ENCODE measurements at regions not wholly inside any gene's neighbourhood (a gene's known extent, or its start where the extent isn't known, plus 50 kb on each side); places are given as distances from the start of the nearest gene placed in this dataset.
A peak's percentile ranks its signal among the peaks of the same experiment; 100 is the strongest.
"Not testable (repeated sequence)": the region's sequence is repeated elsewhere in the genome, so short reads cannot be mapped to it uniquely, and the experiment has no call there.

GRCh38 chr2:91765018-91765754, 3073.7 kb downstream of the RPIA start:
- H3K27ac ChIP-seq; H3K4me1 ChIP-seq; DNase-seq; H3K36me3 ChIP-seq; intact Hi-C loops (cut with DNase I); H3K27me3 ChIP-seq; ATAC-seq; H3K4me3 ChIP-seq; H3K9me3 ChIP-seq: not testable (repeated sequence)
- 80% methylated on average over 1 of the region's 7 CpGs for WGBS (ENCODE audit: insufficient coverage, low coverage, low lambda C conversion rate, missing lambda C conversion rate)

DNA sequence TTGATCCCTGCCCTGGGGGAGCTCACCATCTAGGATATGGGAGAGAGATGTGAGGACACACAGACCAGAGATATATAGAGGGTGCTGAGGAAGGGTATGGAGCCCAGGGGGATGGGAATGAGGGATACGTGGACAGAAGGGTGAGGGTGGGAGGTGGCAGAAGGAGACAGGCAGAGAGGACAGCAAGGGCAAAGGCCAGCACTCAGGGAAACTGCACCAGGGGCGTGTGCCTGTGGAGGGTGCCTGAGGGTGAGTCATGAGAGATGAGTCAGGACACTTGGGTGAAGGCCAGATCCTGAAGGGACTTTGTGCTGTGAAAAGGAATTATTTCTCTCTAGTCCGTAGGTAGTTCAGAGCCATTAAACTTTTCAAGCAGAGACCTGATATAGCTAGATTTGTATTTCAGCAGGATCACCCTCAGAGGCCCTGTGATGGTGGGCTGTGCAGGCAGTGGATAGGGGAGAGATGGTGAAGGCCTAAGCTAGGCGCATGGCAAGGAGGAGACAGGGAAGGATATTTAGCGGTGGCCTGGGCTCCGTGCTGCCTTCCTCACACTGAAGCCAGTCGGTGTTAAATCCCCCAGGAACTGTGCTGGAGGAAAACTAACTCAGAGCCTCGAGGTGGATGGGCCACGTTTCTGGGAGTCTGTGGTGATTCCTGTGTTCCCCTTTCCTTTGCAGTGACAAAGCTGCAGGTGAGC, 3075.0 kb downstream of the RPIA start:
- H3K4me1 ChIP-seq; H3K36me3 ChIP-seq; intact Hi-C loops (cut with DNase I); H3K9me3 ChIP-seq; H3K27ac ChIP-seq; H3K27me3 ChIP-seq; H3K4me3 ChIP-seq: not testable (repeated sequence)
- peak in 1 of 3 donors; percentile 62 for DNase-seq
- ATAC-seq: peak; percentile 52 to 98 (median 82)
- 46% methylated on average over 5 of the region's 9 CpGs for WGBS (ENCODE audit: insufficient coverage, low coverage, low lambda C conversion rate, missing lambda C conversion rate)

DNA sequence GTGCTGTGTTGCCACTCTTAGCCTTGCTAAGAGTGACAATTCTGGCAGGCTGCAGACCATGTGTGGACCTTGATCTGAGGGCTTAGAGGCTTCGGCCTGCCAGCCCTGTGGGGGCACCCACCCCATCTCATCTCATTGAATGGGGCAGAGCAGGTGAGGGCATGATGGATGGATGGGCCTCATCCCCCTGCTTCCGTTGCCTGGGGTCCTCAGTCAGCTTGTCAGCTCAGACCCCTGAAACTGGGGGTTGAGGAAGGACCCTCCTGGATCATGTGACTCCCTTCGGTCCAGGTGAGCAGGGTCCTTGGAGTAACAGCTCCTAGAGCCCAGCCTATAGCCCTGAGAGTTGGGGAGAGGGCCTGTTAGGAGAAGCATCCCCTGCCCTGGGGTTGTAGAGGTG, 3076.8 kb downstream of the RPIA start:
- H3K27ac ChIP-seq; H3K27me3 ChIP-seq; H3K4me1 ChIP-seq; ATAC-seq; H3K36me3 ChIP-seq; DNase-seq; H3K4me3 ChIP-seq; H3K9me3 ChIP-seq; intact Hi-C loops (cut with DNase I): not testable (repeated sequence)
- WGBS (ENCODE audit: insufficient coverage, low coverage, low lambda C conversion rate, missing lambda C conversion rate): 14% methylated on average over 2 of the region's 3 CpGs

- H3K9me3 ChIP-seq; DNase-seq; intact Hi-C loops (cut with DNase I); ATAC-seq; H3K27me3 ChIP-seq; H3K4me3 ChIP-seq; H3K27ac ChIP-seq; H3K36me3 ChIP-seq; H3K4me1 ChIP-seq: not testable (repeated sequence)
- WGBS (ENCODE audit: insufficient coverage, low coverage, low lambda C conversion rate, missing lambda C conversion rate): 66% methylated on average over 4 of the region's 9 CpGs
Observed at GRCh38 chr2:91768997-91769396, 3077.5 kb downstream of the RPIA start.

DNA sequence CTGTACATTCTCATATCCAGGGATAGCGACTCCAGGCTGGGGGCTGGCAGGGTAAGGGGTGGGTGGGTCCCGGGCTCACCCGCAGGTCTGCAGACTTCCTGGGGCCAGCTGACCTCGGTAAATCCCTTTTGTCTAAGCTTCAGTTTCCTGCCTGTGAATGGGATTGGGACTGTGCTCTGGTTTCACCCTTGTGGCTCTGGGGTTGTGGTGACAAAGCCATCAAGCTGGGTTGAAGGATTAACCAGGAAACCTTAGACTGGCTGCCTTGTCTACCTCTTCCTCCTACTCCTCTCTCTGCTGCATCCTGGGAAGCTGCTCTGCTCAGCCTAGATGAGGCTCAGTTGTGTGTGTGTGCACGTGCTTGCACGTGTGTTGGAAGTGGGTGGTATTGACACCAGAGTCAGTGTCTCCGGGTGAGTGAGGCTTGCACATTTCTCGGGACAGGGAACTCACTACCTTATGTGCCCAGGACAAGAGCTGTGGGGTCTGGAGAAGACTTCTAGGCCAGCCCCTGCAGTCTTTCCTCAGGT, 3078.6 kb downstream of the RPIA start:
- DNase-seq; intact Hi-C loops (cut with DNase I); H3K27ac ChIP-seq; H3K4me3 ChIP-seq; H3K9me3 ChIP-seq; H3K27me3 ChIP-seq; H3K36me3 ChIP-seq; H3K4me1 ChIP-seq: not testable (repeated sequence)
- WGBS (ENCODE audit: insufficient coverage, low coverage, low lambda C conversion rate, missing lambda C conversion rate): 60% methylated on average over 1 of the region's 8 CpGs
- ATAC-seq: peak in 1 of 4 donors; percentile 20

- intact Hi-C loops (cut with DNase I); H3K36me3 ChIP-seq; H3K27ac ChIP-seq; H3K27me3 ChIP-seq; H3K4me3 ChIP-seq; DNase-seq; ATAC-seq; H3K9me3 ChIP-seq; H3K4me1 ChIP-seq: not testable (repeated sequence)
- WGBS (ENCODE audit: insufficient coverage, low coverage, low lambda C conversion rate, missing lambda C conversion rate): no CpG with 5 or more reads among the region's 4 CpGs
Observed at GRCh38 chr2:91771604-91772003, 3080.1 kb downstream of the RPIA start.

DNA sequence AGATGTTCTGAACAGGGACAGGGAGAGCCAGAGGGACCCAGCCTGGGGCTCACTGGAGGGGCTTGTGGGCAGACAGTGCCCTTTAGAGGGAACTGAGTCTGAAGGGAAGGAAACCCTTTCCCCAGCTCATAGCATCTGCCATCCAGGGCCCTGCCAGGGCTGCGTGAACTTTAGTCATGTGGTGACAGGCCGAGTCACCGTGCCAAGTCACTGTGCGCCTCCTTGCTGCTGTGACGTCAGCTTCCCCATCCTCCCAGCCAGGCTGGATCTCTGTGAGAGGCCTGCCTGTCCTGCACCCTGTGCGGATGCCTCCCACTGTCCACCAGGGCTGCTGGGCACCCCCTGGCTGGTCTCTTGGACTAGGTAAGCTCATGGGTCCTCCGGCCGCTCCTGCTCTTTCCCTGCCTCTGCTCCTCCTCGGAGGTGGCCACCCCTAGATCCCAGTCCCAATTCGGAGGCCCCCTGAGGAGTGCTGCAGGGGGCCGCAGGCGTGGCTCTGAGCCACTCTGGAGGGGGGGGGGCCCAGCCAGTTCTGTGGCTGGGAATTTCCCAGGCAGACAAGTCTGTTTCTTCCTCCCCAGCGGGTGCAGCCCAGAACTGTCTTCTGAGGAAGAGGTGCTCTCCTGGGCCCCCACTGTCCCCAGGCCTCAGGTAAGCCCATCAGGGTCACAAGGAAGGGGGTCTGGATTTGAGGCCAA, 3080.9 kb downstream of the RPIA start:
- not testable (repeated sequence) for H3K27ac ChIP-seq
- WGBS (ENCODE audit: insufficient coverage, low coverage, low lambda C conversion rate, missing lambda C conversion rate): 18% methylated on average over 2 of the region's 13 CpGs

DNA sequence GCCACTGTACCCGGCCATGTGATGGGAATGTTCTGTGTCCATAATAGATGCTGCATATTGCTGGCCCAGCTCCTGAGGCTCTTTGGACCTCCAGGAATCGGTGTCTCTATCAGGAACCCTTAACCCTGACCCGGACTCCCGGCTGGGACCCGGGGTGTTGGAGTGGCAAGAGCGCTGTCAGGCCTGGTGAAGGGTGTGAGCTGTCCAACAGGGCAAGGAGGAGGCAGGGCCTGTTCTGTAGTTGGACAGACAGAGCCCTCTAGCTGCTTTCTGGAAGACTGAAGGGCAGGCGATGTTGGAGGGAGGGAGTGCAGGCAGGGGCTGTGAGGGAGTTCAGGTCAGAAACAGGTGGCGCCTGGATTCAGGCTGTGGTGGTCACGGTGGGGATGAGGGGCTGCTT, 3082.3 kb downstream of the RPIA start:
- ATAC-seq; H3K9me3 ChIP-seq; H3K4me1 ChIP-seq; H3K4me3 ChIP-seq; DNase-seq; H3K36me3 ChIP-seq; H3K27me3 ChIP-seq; intact Hi-C loops (cut with DNase I); H3K27ac ChIP-seq: not testable (repeated sequence)
- no CpG with 5 or more reads among the region's 9 CpGs for WGBS (ENCODE audit: insufficient coverage, low coverage, low lambda C conversion rate, missing lambda C conversion rate)

More for the DNA sequence above, 3080.9 kb downstream of the RPIA start:
- H3K4me1 ChIP-seq; H3K4me3 ChIP-seq; H3K27me3 ChIP-seq; intact Hi-C loops (cut with DNase I); H3K36me3 ChIP-seq; H3K9me3 ChIP-seq: not testable (repeated sequence)
- peak; percentile 23 to 85 (median 45) for ATAC-seq
- peak in 1 of 3 donors; percentile 31 for DNase-seq

DNA sequence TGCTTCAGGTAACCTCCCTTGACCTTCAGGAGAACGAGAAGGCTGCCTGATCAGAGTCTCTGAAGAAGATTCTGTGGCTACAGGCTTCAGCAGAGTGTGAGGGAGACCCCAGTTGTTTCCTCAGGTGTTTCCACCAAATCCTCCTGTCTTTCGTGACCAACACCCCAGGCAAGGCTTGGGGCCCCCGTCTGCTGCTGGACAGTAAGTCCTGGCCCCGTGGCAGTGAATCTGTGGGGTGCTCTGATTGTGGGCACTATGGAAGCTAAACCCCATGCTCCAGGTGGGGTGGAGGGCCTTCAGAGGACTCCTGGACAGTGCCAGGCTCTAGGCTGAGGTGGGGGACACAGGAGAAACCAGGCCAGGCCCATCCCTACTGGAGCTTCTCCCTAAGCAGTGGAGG, 3083.7 kb downstream of the RPIA start:
- H3K27me3 ChIP-seq; H3K36me3 ChIP-seq; H3K27ac ChIP-seq; intact Hi-C loops (cut with DNase I); H3K4me1 ChIP-seq; ATAC-seq; DNase-seq; H3K9me3 ChIP-seq; H3K4me3 ChIP-seq: not testable (repeated sequence)
- WGBS (ENCODE audit: insufficient coverage, low coverage, low lambda C conversion rate, missing lambda C conversion rate): 67% methylated on average over 1 of the region's 4 CpGs

- H3K4me3 ChIP-seq; H3K9me3 ChIP-seq; H3K36me3 ChIP-seq; H3K27me3 ChIP-seq; ATAC-seq; H3K27ac ChIP-seq; H3K4me1 ChIP-seq; intact Hi-C loops (cut with DNase I): not testable (repeated sequence)
- peak in 1 of 3 donors; percentile 20 for DNase-seq
- no CpG with 5 or more reads among the region's 14 CpGs for WGBS (ENCODE audit: insufficient coverage, low coverage, low lambda C conversion rate, missing lambda C conversion rate)
Observed at GRCh38 chr2:91780324-91780723, 3088.9 kb downstream of the RPIA start.

DNA sequence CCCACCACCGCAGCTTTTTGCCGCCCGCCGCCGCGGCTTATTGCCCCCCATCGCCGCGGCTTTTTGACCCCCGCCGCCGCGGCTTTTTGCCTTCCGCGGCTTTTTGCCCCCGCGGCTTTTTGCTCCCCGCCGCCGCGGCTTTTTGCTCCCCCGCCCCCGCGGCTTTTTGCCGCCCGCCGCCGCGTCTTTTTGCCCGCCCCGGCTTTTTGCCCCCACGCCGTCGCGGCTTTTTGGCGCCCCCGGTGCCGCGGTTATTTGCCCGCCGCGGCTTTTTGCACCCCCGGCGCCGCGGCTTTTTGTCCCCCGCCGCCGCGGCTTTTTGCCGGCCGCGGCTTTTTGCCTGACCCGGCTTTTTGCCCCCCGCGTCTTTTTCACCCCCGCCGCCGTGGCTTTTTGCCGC, 3061.8 kb upstream of the TEKT4 start:
- H3K4me3 ChIP-seq; H3K27ac ChIP-seq; H3K27me3 ChIP-seq; H3K36me3 ChIP-seq; ATAC-seq; H3K4me1 ChIP-seq; H3K9me3 ChIP-seq; intact Hi-C loops (cut with DNase I): not testable (repeated sequence)
- under 1% methylated on average over 33 of the region's 60 CpGs for WGBS (ENCODE audit: insufficient coverage, low coverage, low lambda C conversion rate, missing lambda C conversion rate)
- DNase-seq: peak in 1 of 3 donors; percentile 11
